Prostate gland (tissue), 2 donors: ENCODE measurements at regions not wholly inside any gene's neighbourhood (a gene's known extent, or its start where the extent isn't known, plus 50 kb on each side); places are given as distances from the start of the nearest gene placed in this dataset.

Experiments used
- CTCF ChIP-seq, 4 experiments: fragments of 200-600 bp in 2 of 4; fragments of 450-650 bp in 2 of 4; sonication (generic) in 2 of 4; IDR thresholded peaks; 1 replicate in 3 of 4; 2 replicates in 1 of 4; pipeline ENCODE4 v1.5.1; 2016 to 2019; ENCODE audit warnings: antibody characterized with exemption in 4 of 4, mild to moderate bottlenecking in 2 of 4, moderate library complexity in 2 of 4
- POLR2A ChIP-seq: fragments of 450-650 bp; IDR thresholded peaks from one replicate; pipeline ENCODE4 v1.6.1; 2016; ENCODE audit warnings: antibody characterized with exemption, mild to moderate bottlenecking
- POLR2AphosphoS5 ChIP-seq: sonication (generic); formaldehyde crosslinking; IDR thresholded peaks from one replicate; pipeline ENCODE4 v1.6.1; 2017; ENCODE audit warnings: antibody characterized with exemption

GRCh38 chr16:10242916-10243315, 60.7 kb upstream of the GRIN2A start:
- no peak for TF ChIP-seq CTCF (IDR thresholded peaks at IDR 0.05)
- no peak for TF ChIP-seq POLR2A
- TF ChIP-seq POLR2AphosphoS5: no peak
